ENCODE measurements at regions not wholly inside any gene's neighbourhood (a gene's known extent, or its start where the extent isn't known, plus 50 kb on each side); places are given as distances from the start of the nearest gene placed in this dataset.

GRCh38 chr12:28885928-28886327 lies 263.1 kb upstream of the FAR2 start:
- DNase-seq = no peak

GRCh38 chr12:28887461-28887990 lies 261.6 kb upstream of the FAR2 start:
- no peak for DNase-seq

GRCh38 chr12:28890664-28891063 lies 258.4 kb upstream of the FAR2 start:
- DNase-seq = no peak

DNA sequence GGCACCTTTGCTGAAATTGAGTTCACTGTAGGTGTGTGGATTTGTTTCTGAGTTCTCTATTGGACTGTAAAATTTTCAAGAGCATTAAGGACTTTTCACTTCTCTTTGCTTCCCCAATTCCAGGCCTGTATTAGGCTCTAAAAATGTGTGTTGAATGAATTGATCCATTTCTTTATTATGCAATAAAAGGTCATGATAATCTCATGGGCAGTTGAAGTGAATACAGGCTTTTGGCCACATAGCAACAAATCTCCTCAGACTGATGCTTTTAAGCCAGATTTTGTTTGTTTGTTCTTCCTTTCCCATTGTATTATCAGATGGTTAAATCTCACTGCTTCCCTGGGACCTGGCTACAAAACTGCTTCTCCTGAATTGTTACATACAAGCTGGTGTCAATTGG lies 258.0 kb upstream of the FAR2 start:
- no peak for DNase-seq

DNA sequence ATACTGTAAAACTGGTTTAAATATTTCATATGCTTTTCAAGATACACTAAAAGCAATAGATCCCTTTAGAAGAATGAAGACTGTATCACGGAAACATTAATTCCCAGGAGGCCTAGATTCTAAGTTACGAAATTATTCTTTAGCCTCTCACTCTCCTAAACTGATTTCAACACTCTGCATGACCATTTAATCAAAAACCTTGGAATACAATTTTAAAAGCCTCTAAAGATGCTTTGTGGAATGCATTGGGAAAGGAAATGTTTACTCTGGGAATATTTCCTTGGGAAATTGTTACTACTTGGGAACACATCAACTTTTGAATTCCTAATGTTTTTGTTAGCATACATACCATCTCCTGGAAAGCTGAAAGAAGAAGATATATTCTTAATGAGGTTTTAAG lies 255.7 kb upstream of the FAR2 start:
- no peak for DNase-seq

DNA sequence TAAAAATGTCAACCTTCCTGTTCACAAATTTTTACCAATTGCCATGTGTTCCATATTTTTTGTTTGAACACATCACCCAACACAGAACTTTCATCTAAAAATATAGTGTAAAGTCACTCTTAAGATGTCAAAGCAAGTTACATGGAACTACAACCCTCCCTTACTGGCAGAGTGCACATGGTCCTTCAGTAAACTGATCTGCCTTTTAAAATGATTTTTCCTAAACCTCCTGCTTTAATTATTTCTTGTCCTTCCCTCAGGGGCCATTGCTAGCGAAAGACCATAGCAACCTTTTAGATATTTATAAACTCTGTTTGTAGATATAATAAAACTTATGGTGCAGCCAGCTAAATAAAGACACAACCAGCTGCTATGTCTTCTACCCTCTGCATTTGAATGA lies 255.2 kb upstream of the FAR2 start:
- DNase-seq = no peak

GRCh38 chr12:28896421-28896820 lies 252.7 kb upstream of the FAR2 start:
- no peak for DNase-seq

DNA sequence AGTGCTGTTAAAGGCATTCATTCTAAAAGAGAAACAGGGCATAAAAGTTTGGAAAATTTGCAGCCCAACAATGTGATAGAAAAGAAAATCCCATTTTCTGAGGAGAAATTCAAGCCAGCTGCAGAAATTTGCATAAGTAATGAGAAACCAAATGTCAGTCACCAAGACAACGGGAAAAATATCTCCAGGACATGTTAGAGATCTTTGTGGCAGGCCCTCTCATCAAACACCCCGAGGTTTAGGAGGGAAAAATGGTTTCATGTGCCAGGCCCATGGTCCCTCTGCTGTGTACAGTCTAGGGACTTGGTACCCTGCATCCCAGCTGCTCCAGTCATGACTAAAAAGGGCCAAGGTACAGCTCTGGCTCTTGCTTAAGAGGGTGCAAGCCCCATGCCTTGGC lies 251.0 kb upstream of the FAR2 start:
- DNase-seq = no peak

DNA sequence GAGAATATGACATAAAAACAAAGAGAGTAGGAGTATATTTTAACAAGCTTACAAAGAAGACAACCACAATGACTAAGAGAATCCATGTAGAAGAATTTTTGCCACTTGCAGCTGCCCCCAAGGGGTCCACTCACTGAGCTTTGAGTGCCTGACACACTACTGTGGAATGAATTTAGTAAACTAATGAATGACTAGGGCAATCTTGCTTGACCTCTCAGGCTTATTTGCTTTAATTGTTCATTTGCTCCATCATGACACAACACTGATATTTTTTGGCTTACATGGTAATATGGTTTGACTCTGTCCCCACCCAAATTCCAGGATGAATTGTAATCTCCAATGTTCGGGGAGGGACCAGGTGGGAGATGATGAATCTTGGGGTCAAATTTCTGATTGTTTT lies 249.1 kb upstream of the FAR2 start:
- no peak for DNase-seq

- no peak for DNase-seq
Measured at GRCh38 chr12:28905220-28905955, 243.7 kb upstream of the FAR2 start.

DNA sequence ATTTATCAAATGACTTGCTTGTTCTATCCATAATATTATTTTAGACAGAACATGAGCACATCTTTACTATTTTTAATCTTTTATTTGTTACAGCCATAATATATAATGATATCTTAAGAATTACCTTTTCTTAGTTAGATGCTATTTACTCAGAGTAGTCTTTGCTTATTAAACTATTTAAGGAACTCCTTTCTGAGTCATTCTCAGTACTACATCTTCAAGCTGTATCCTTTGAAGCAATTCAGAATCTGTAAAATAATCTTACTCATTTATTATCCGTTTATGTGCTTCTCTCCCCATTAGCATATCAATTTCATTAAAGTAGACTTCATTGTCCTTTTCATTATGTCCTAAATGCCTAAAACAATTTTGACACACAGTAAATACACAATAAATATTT lies 240.4 kb upstream of the FAR2 start:
- DNase-seq = no peak

- no peak for DNase-seq
Measured at GRCh38 chr12:28909291-28909690, 239.8 kb upstream of the FAR2 start.

DNA sequence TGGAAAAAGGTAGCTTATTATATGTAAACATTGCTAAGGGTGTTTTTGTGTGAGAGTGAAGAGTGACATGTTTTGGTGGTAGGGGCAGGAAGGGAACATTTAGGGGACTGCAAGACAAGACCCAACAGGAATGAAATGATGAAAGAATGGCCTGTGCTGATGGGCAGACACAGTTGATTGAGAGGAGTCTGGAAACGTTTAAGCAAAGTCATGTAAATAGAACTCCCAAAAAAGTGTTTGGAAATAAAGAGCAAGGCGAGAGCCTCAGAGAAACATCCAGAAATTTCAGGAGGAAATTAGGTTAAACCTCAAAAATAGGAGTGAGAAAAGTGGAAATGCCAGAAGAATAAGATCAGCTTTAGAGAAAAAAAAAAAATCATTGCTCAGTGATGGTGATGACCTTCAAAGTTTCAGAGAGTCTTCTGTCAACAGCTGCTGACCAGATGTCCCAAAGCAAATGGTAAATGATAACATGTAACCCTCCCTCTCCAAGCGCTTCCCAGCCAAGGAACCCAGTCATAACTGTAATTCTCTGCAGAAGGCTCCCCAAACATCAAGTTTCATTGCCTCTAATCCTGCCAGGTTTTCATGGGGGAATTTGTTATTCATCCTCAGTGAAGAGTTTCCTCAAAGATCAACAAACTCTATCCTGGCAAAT lies 223.2 kb upstream of the FAR2 start:
- no peak for DNase-seq

DNA sequence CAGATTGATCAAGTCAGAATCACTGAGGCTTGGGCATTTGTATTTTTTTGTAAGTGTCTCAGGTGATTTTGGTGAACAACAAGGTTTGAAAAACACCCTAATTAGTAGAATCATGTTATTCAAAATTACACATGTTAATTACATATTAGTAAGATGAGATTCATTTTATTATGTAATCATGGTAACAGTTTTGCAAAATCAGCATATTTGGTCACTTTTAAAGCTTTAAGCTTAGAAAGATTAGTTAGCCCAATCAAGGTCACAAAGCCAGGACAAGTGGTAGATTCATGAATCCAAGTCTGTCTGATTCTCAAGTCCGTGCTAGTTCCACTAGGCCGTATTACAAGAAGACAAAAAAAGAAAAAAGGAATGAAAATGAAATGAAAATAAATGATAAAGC lies 218.4 kb upstream of the FAR2 start:
- no peak for DNase-seq

GRCh38 chr12:28933176-28933575 lies 215.9 kb upstream of the FAR2 start:
- no peak for DNase-seq

- no peak for DNase-seq
Measured at GRCh38 chr12:28933864-28934527, 215.1 kb upstream of the FAR2 start.

DNA sequence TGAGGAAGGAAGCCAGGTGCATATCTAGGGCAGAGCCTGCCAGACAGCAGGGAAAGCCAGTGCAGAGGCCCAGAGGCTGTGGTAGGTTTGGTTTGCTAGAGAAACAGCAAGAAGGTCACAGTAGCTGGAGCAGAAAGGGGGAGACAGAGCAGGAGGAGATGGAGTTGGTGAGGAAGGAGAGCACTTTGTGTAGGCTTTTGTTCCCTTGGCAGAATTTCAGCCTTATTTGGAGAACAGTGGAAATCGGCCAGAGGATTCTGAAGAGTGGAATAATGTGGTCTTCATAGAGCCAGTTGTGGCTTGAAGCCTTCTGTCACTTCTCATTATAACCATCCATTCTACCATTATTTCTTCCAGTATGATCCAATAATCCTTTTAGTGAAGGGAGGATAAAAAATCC lies 212.9 kb upstream of the FAR2 start:
- DNase-seq = no peak

GRCh38 chr12:28936711-28937110 lies 212.4 kb upstream of the FAR2 start:
- DNase-seq = no peak

DNA sequence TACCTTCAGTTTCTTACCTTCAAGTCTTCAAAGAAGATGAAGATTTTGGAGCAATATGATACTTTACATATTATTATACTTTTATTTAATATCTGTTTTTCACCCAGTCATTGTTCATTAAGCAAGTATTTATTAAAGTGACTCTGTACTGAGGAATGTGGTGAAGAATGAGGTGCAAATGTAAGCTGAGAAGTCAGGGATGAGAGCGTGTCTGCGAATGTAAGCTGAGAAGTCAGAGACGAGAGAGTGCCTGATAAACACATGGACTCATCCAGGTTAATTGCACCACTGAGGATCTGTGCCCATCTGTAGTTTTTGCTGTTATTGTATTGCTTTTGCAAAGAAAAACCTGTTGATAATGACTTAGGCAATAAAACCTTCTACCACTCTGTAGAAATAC lies 211.9 kb upstream of the FAR2 start:
- no peak for DNase-seq

GRCh38 chr12:28938056-28938455 lies 211.0 kb upstream of the FAR2 start:
- no peak for DNase-seq

DNA sequence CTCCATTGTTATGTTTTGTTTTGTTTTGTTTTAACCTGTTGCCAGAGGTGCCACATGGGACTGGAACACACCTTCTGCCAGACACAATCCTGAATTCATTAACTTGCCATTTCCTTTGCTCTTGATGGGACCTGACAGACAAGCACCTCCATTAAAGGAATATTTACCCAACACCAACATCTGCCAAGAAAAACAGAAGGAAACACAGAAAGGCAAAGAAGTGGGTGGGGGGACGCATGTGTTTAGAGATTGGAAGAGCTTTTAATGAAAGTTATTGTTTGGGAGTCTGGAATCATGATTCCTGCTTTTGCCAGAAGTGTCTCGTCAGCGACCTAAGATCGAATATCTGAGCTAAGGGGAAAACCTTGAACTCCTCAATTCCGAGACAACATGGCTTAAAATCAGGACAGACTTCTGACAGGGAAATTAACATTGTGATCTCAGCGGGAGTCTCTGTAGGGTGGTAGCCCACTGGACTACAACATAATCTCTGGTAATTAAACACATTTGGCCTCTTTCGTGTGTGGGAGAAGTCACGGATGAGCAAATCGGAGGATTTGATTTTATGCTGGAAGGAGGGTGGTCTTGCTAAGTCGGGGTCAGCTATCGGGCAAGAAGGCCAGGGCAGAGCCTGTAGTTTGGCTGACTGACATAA lies 210.4 kb upstream of the FAR2 start:
- DNase-seq = no peak

DNA sequence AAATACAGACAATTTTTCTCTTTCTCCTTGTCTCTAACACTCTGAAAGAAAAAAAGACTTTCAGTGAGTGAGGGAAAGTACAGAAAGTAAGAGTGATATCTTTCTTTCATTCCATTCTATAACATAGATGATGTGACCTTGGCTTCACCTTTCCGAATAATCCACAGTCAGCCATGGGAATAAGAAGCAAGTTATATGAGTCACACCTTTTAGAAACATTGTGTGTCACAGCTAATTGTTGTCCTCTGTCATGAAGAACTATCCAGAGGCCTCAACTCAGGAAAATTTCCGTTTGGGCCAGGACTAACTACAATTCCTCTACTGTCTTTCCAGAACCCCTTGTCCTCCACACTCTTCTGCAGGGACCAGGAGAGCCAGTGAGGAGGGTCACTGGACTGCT lies 209.7 kb upstream of the FAR2 start:
- no peak for DNase-seq

DNA sequence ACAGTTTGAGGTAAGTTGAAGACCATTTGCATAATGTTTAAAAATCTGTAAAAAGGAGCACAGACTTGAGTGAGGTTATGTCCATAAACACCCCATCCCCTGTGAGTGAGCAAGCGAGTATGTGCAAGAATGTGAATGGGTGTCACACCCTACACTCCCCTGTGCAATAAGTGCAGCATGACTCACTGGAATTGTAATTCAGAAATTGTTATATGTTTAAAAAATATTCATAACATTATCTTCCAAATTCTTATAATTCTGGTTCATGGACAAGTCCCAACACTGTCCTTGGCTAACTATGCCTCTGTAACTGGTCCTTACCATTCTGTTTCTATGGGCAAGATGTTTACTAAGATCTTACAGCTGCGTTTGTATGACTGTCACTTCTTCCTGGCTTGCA lies 207.8 kb upstream of the FAR2 start:
- DNase-seq = no peak

DNA sequence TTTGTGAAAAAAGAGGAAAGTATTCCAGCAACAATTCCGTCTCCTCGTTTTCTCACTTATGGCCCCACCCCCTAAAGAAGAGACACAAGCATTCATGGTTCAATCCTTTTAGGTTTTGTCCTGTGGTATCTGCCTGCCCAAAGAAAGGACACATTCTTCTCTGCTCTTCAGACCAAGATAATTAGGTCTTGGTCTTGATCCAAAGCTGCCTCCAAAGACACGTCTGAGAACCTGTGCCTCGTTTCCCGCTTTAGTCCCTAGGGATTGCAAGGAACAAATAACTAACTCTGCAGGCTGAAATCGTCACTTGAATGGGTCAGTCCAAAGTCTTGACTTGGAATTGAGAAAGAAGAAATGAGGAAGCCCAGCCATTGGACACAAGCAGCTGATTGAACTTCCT lies 202.7 kb upstream of the FAR2 start:
- DNase-seq = no peak

Measured in stimulated activated naive CD4-positive, alpha-beta T cell (primary cell).